Hepatocyte (in vitro differentiated cells): ENCODE measurements at regions not wholly inside any gene's neighbourhood (a gene's known extent, or its start where the extent isn't known, plus 50 kb on each side); places are given as distances from the start of the nearest gene placed in this dataset.

Experiments
- CTCF ChIP-seq: fragments of 200-600 bp; sonication (generic); IDR thresholded peaks from 2 replicates; pipeline ENCODE4 v1.5.1; 2016; ENCODE audit warnings: antibody characterized with exemption, mild to moderate bottlenecking; ENCODE audit not compliant: poor library complexity
- EZH2 ChIP-seq: fragments of 200-600 bp; sonication (generic); IDR thresholded peaks from 2 replicates; pipeline ENCODE4 v1.6.1; 2016; ENCODE audit warnings: antibody characterized with exemption, mild to moderate bottlenecking, borderline replicate concordance
- EZH2phosphoT487 ChIP-seq: fragments of 200-600 bp; sonication (generic); IDR thresholded peaks from one replicate; pipeline ENCODE4 v1.6.1; 2018; ENCODE audit warnings: antibody characterized with exemption, mild to moderate bottlenecking, low read depth, moderate library complexity; ENCODE audit not compliant: unreplicated experiment, severe bottlenecking

GRCh38 chr17:22300731-22301352, 608.5 kb downstream of the KCNJ18 start:
- TF ChIP-seq CTCF = no peak
- no peak for TF ChIP-seq EZH2
- no peak for TF ChIP-seq EZH2phosphoT487
